Stimulated activated CD4-positive, alpha-beta T cell treated with anti-CD3 and anti-CD28 coated beads, Interleukin-2, amount 100 ng/mL, for 4 hours (primary cell): ENCODE measurements at regions not wholly inside any gene's neighbourhood (a gene's known extent, or its start where the extent isn't known, plus 50 kb on each side); places are given as distances from the start of the nearest gene placed in this dataset.

ENCODE experiments used
- DNase-seq: peaks from one replicate; pipeline ENCODE4 v3.0.0-alpha.2; 2020; ENCODE audit warnings: low read depth

GRCh38 chr12:76219806-76220205 lies 128.4 kb downstream of the BBS10 start:
- no peak for DNase-seq

GRCh38 chr12:76216585-76217472 lies 131.4 kb downstream of the BBS10 start:
- DNase-seq = no peak

- DNase-seq = no peak
Observed at GRCh38 chr12:76208129-76208528, 123.6 kb upstream of the NAP1L1 start.

- no peak for DNase-seq
Observed at GRCh38 chr12:76206677-76207072, 122.2 kb upstream of the NAP1L1 start.

- DNase-seq = no peak
Observed at GRCh38 chr12:76206039-76206676, 121.7 kb upstream of the NAP1L1 start.

GRCh38 chr12:76202621-76203020 lies 118.1 kb upstream of the NAP1L1 start:
- no peak for DNase-seq

GRCh38 chr12:76201758-76202157 lies 117.3 kb upstream of the NAP1L1 start:
- no peak for DNase-seq

GRCh38 chr12:76201316-76201715 lies 116.8 kb upstream of the NAP1L1 start:
- no peak for DNase-seq

GRCh38 chr12:76199808-76200207 lies 115.3 kb upstream of the NAP1L1 start:
- DNase-seq = no peak

- DNase-seq = no peak
Observed at GRCh38 chr12:76198839-76199238, 114.4 kb upstream of the NAP1L1 start.

GRCh38 chr12:76197283-76197682 lies 112.8 kb upstream of the NAP1L1 start:
- no peak for DNase-seq

GRCh38 chr12:76195920-76196319 lies 111.4 kb upstream of the NAP1L1 start:
- no peak for DNase-seq

GRCh38 chr12:76194724-76195123 lies 110.2 kb upstream of the NAP1L1 start:
- DNase-seq = no peak

GRCh38 chr12:76193961-76194360 lies 109.5 kb upstream of the NAP1L1 start:
- no peak for DNase-seq

GRCh38 chr12:76192416-76192815 lies 107.9 kb upstream of the NAP1L1 start:
- no peak for DNase-seq

- DNase-seq = no peak
Observed at GRCh38 chr12:76190299-76190698, 105.8 kb upstream of the NAP1L1 start.

GRCh38 chr12:76189851-76190250 lies 105.4 kb upstream of the NAP1L1 start:
- no peak for DNase-seq

- no peak for DNase-seq
Observed at GRCh38 chr12:76187177-76187576, 102.7 kb upstream of the NAP1L1 start.

- no peak for DNase-seq
Observed at GRCh38 chr12:76186131-76186906, 101.8 kb upstream of the NAP1L1 start.

GRCh38 chr12:76183459-76184186 lies 99.1 kb upstream of the NAP1L1 start:
- DNase-seq = no peak

GRCh38 chr12:76180401-76181277 lies 96.2 kb upstream of the NAP1L1 start:
- no peak for DNase-seq
